ENCODE measurements at regions not wholly inside any gene's neighbourhood (a gene's known extent, or its start where the extent isn't known, plus 50 kb on each side); places are given as distances from the start of the nearest gene placed in this dataset.
"Not testable (repeated sequence)": the region's sequence is repeated elsewhere in the genome, so short reads cannot be mapped to it uniquely, and the experiment has no call there.

GRCh38 chr3:107208796-107209195 is 168.4 kb upstream of the CCDC54 start:
- DNase-seq (ENCODE audit: low read depth in 2 of 2) = peak in 1 of 2 donors; percentile 30

- DNase-seq (ENCODE audit: low read depth in 2 of 2) = no peak
Measured at GRCh38 chr3:107209302-107209990, 167.8 kb upstream of the CCDC54 start.

GRCh38 chr3:107211608-107212007 is 165.6 kb upstream of the CCDC54 start:
- no peak for DNase-seq (ENCODE audit: low read depth in 2 of 2)

- no peak for DNase-seq (ENCODE audit: low read depth in 2 of 2)
Measured at GRCh38 chr3:107212618-107213017, 164.6 kb upstream of the CCDC54 start.

- DNase-seq (ENCODE audit: low read depth in 2 of 2) = no peak
Measured at GRCh38 chr3:107213044-107213669, 164.1 kb upstream of the CCDC54 start.

GRCh38 chr3:107216229-107216628 is 161.0 kb upstream of the CCDC54 start:
- DNase-seq (ENCODE audit: low read depth in 2 of 2) = no peak

GRCh38 chr3:107216711-107217110 is 160.5 kb upstream of the CCDC54 start:
- no peak for DNase-seq (ENCODE audit: low read depth in 2 of 2)

- no peak for DNase-seq (ENCODE audit: low read depth in 2 of 2)
Measured at GRCh38 chr3:107217172-107217571, 160.1 kb upstream of the CCDC54 start.

- no peak for DNase-seq (ENCODE audit: low read depth in 2 of 2)
Measured at GRCh38 chr3:107218864-107219269, 158.4 kb upstream of the CCDC54 start.

GRCh38 chr3:107220538-107220937 is 156.7 kb upstream of the CCDC54 start:
- no peak for DNase-seq (ENCODE audit: low read depth in 2 of 2)

GRCh38 chr3:107221856-107222255 is 155.4 kb upstream of the CCDC54 start:
- DNase-seq (ENCODE audit: low read depth in 2 of 2) = no peak

GRCh38 chr3:107222907-107223306 is 154.3 kb upstream of the CCDC54 start:
- peak in 1 of 2 donors; percentile 65 for DNase-seq (ENCODE audit: low read depth in 2 of 2)

- no peak for DNase-seq (ENCODE audit: low read depth in 2 of 2)
Measured at GRCh38 chr3:107224026-107224596, 153.1 kb upstream of the CCDC54 start.

GRCh38 chr3:107227091-107227490 is 150.1 kb upstream of the CCDC54 start:
- DNase-seq (ENCODE audit: low read depth in 2 of 2) = no peak

- not testable (repeated sequence) for DNase-seq (ENCODE audit: low read depth in 2 of 2)
Measured at GRCh38 chr3:107233877-107234276, 143.4 kb upstream of the CCDC54 start.

- peak in 1 of 2 donors; percentile 13 for DNase-seq (ENCODE audit: low read depth in 2 of 2)
Measured at GRCh38 chr3:107235193-107235927, 141.9 kb upstream of the CCDC54 start.

- DNase-seq (ENCODE audit: low read depth in 2 of 2) = peak; percentile 65 to 87
Measured at GRCh38 chr3:107235928-107236315, 141.3 kb upstream of the CCDC54 start.

GRCh38 chr3:107236655-107237337 is 140.4 kb upstream of the CCDC54 start:
- no peak for DNase-seq (ENCODE audit: low read depth in 2 of 2)

GRCh38 chr3:107238787-107239186 is 138.5 kb upstream of the CCDC54 start:
- DNase-seq (ENCODE audit: low read depth in 2 of 2) = no peak

GRCh38 chr3:107239703-107240102 is 137.5 kb upstream of the CCDC54 start:
- DNase-seq (ENCODE audit: low read depth in 2 of 2) = no peak

GRCh38 chr3:107240183-107241091 is 136.8 kb upstream of the CCDC54 start:
- DNase-seq (ENCODE audit: low read depth in 2 of 2) = peak in 1 of 2 donors; percentile 54

Measured in dermis microvascular lymphatic vessel endothelial cell (primary cell).